GM12875 (cell line): ENCODE measurements at regions not wholly inside any gene's neighbourhood (a gene's known extent, or its start where the extent isn't known, plus 50 kb on each side); places are given as distances from the start of the nearest gene placed in this dataset.

Experiments used
- H3K4me3 ChIP-seq: one replicate; pipeline ENCODE4 v1.5.1; 2011; ENCODE audit warnings: low read depth, low read length, control low read depth
- CTCF ChIP-seq: IDR thresholded peaks from 2 replicates; pipeline ENCODE4 v1.5.1; 2011; ENCODE audit warnings: low read depth, mild to moderate bottlenecking, control low read depth, inconsistent platforms, low read length, moderate library complexity, borderline replicate concordance; ENCODE audit not compliant: insufficient read depth

GRCh38 chr16:13426269-13426668 is 493.7 kb upstream of the ERCC4 start:
- no peak overlapping the region for H3K4me3 ChIP-seq
- 0 out of 2 replicates have a peak, but pooled peaks have one; percentile 16 for TF ChIP-seq CTCF

DNA sequence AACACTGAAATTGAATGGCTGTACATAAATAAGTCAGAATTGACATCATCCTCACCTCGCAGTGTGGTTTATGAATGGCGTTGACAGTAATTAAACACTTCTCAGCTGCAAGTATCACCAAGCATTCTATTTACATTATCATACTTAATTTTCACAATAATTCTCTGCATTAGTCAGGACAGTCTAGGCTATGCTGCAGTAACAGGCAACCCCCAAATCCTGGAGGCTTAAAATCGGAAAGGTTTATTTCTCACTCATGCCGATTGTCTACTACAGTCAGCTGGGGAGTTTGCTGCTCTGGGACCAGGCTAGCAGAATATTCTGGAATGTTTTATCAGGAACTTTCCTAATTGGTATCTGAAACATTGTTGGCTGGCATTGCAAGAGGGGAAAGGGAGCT is 493.2 kb upstream of the ERCC4 start:
- no peak for TF ChIP-seq CTCF
- H3K4me3 ChIP-seq, result no peak overlapping the region

DNA sequence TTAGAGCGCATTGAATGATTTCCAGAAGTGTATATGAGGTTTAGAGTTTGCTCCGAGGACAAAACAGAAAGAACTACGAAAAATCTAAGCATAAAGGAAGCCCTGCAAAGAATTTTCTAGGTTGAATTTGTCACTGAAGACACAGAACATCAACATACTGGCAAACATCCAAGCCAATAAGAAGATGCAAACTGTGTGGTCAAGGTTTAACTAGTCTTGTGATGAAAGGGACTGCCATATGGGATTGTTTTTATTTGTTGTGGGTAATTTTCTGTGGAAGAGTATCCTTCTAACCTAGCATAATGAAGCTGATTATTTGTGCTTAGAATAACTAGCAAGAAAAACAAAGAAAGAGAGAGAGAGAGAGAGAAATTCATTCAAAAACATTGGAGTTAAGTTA is 492.0 kb upstream of the ERCC4 start:
- no peak for TF ChIP-seq CTCF
- H3K4me3 ChIP-seq, result no peak overlapping the region

DNA sequence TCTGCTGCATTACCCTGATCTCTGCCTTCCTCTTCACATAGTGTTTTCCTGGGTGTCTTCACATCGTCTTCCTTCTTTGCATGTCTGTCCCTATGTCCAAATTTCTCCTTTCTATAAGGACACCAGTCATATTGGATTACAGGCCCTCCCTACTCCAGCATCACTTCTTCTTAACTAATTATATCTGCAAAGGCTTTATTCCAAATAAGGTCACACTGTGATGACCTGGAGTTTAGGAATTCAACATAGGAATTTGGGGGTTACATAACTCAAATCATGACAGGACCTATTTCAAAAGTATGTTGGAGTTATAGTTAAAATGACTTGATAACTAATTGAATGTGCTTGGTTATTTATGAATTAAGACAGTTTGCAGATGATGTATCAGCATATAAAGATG is 490.5 kb upstream of the ERCC4 start:
- H3K4me3 ChIP-seq, result no peak overlapping the region
- no peak for TF ChIP-seq CTCF

- no peak overlapping the region for H3K4me3 ChIP-seq
- no peak for TF ChIP-seq CTCF
These were observed 484.5 kb upstream of the ERCC4 start for GRCh38 chr16:13435415-13435814.

GRCh38 chr16:13435873-13436474 is 484.0 kb upstream of the ERCC4 start:
- TF ChIP-seq CTCF, result no peak
- H3K4me3 ChIP-seq, result no peak overlapping the region

GRCh38 chr16:13436641-13437412 is 483.1 kb upstream of the ERCC4 start:
- no peak overlapping the region for H3K4me3 ChIP-seq
- TF ChIP-seq CTCF, result no peak
